Erythroblast (primary cell): ENCODE measurements at regions not wholly inside any gene's neighbourhood (a gene's known extent, or its start where the extent isn't known, plus 50 kb on each side); places are given as distances from the start of the nearest gene placed in this dataset.

Experiments used
- GATA1 ChIP-seq: IDR thresholded peaks from 2 replicates; pipeline ENCODE4 v1.6.1; 2011; ENCODE audit warnings: low read depth, mild to moderate bottlenecking, control low read depth, low read length, moderate library complexity
- POLR2A ChIP-seq: IDR thresholded peaks from 2 replicates; pipeline ENCODE4 v1.6.1; 2011; ENCODE audit warnings: mild to moderate bottlenecking, low read length

DNA sequence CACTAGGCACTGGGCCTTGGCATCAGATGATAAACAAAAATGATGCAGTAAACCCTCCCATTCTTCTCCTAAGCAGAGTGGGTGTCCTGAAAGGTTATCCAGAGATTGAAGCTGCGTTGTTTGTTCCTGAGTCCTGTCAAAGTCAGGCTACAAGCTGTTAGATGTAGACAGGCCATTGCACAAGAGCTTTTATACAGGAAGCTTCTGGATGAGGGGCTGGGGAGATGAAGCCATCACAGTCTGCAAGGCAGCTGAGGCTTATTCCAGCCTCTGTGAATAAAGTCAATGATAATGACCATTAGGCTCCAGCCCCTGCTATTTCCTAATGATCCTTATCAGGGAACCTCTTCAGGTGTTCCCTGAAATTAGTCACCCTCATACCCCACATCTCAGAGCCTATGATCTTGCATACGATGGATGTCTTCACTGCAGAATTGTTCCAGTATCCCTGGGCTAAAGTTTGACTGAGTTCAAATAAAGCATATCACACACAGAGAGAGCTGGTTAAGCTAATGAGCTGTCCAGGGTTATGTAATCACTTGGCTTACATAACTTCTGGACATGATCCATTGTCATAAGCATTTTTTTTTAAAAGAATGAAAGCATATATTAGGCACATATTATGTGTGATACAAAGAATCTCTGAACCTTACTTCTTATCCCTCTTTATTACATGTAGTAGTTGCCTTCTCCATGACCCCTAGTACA lies 337.1 kb upstream of the OR4E1 start:
- no peak for TF ChIP-seq POLR2A
- TF ChIP-seq GATA1 = no peak
